Middle frontal gyrus (tissue), 1 donor: ENCODE measurements at regions not wholly inside any gene's neighbourhood (a gene's known extent, or its start where the extent isn't known, plus 50 kb on each side); places are given as distances from the start of the nearest gene placed in this dataset.

ENCODE experiments used
- DNase-seq: peaks from one replicate; pipeline ENCODE4 v3.0.0-alpha.2; 2015; ENCODE audit warnings: low spot score; ENCODE audit errors: extremely low spot score

- no peak for DNase-seq
Measured at GRCh38 chr2:104125096-104125495, 728.8 kb upstream of the POU3F3 start.

- DNase-seq, result no peak
Measured at GRCh38 chr2:104127049-104127770, 726.7 kb upstream of the POU3F3 start.

GRCh38 chr2:104140361-104140760 is 713.6 kb upstream of the POU3F3 start:
- no peak for DNase-seq

- DNase-seq, result no peak
Measured at GRCh38 chr2:104158191-104158590, 695.7 kb upstream of the POU3F3 start.

GRCh38 chr2:104163611-104164130 is 690.2 kb upstream of the POU3F3 start:
- no peak for DNase-seq

GRCh38 chr2:104164721-104165252 is 689.1 kb upstream of the POU3F3 start:
- no peak for DNase-seq

GRCh38 chr2:104177179-104177578 is 676.7 kb upstream of the POU3F3 start:
- DNase-seq, result no peak

GRCh38 chr2:104179644-104180043 is 674.3 kb upstream of the POU3F3 start:
- DNase-seq, result no peak

- DNase-seq, result no peak
Measured at GRCh38 chr2:104200533-104201168, 653.3 kb upstream of the POU3F3 start.

GRCh38 chr2:104213758-104214157 is 640.2 kb upstream of the POU3F3 start:
- DNase-seq, result no peak

- no peak for DNase-seq
Measured at GRCh38 chr2:104215269-104216161, 638.4 kb upstream of the POU3F3 start.

- DNase-seq, result no peak
Measured at GRCh38 chr2:104233591-104233990, 620.3 kb upstream of the POU3F3 start.

- DNase-seq, result no peak
Measured at GRCh38 chr2:104236491-104236890, 617.4 kb upstream of the POU3F3 start.

- DNase-seq, result no peak
Measured at GRCh38 chr2:104240984-104241383, 612.9 kb upstream of the POU3F3 start.

GRCh38 chr2:104249629-104250028 is 604.3 kb upstream of the POU3F3 start:
- no peak for DNase-seq

- DNase-seq, result no peak
Measured at GRCh38 chr2:104250635-104251034, 603.3 kb upstream of the POU3F3 start.

- no peak for DNase-seq
Measured at GRCh38 chr2:104254017-104254416, 599.9 kb upstream of the POU3F3 start.

GRCh38 chr2:104262714-104263113 is 591.2 kb upstream of the POU3F3 start:
- no peak for DNase-seq

- no peak for DNase-seq
Measured at GRCh38 chr2:104279646-104280045, 574.3 kb upstream of the POU3F3 start.

- no peak for DNase-seq
Measured at GRCh38 chr2:104280216-104280615, 573.7 kb upstream of the POU3F3 start.

- no peak for DNase-seq
Measured at GRCh38 chr2:104286841-104287240, 567.1 kb upstream of the POU3F3 start.
